Thyroid gland (tissue), 4 donors: ENCODE measurements at regions not wholly inside any gene's neighbourhood (a gene's known extent, or its start where the extent isn't known, plus 50 kb on each side); places are given as distances from the start of the nearest gene placed in this dataset.

Experiments
- POLR2A ChIP-seq, 2 donors: fragments of 450-650 bp; IDR thresholded peaks; one replicate each; pipeline ENCODE4 v1.6.1; 2017; ENCODE audit warnings: antibody characterized with exemption in 2 of 2, mild to moderate bottlenecking in 2 of 2, moderate library complexity in 1 of 2
- TF ChIP-seq, protein P1 (sequence below), 6 experiments: fragments of 200-600 bp in 3 of 6; fragments of 450-650 bp in 3 of 6; sonication (generic) in 3 of 6; IDR thresholded peaks; one replicate each; pipeline ENCODE4 v1.5.1; 2016 to 2019; ENCODE audit warnings: antibody characterized with exemption in 6 of 6, mild to moderate bottlenecking in 2 of 6, inconsistent platforms in 1 of 6, moderate library complexity in 1 of 6

DNA sequence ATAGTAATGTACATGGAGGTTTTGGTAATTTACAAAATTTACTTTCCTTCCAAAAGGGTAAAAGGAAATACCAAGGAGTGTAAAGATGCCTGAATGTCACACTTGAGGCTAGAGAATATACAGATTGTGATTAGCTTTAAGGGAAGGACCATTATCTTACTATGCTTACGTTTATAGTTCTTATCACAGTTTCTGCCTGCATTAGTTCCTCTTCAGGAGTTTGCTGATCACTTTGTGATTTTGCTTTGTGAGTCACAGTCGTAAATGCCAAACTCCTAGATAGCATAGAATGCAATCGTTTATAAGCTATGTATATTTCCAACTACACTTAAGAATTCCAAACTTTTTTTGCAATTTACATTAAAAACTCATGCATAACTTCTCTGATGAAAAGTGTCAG, 1034.6 kb downstream of the DIPK2A start:
- TF ChIP-seq, protein P1, sequence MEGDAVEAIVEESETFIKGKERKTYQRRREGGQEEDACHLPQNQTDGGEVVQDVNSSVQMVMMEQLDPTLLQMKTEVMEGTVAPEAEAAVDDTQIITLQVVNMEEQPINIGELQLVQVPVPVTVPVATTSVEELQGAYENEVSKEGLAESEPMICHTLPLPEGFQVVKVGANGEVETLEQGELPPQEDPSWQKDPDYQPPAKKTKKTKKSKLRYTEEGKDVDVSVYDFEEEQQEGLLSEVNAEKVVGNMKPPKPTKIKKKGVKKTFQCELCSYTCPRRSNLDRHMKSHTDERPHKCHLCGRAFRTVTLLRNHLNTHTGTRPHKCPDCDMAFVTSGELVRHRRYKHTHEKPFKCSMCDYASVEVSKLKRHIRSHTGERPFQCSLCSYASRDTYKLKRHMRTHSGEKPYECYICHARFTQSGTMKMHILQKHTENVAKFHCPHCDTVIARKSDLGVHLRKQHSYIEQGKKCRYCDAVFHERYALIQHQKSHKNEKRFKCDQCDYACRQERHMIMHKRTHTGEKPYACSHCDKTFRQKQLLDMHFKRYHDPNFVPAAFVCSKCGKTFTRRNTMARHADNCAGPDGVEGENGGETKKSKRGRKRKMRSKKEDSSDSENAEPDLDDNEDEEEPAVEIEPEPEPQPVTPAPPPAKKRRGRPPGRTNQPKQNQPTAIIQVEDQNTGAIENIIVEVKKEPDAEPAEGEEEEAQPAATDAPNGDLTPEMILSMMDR (IDR thresholded peaks at IDR 0.05): no peak
- TF ChIP-seq POLR2A (IDR thresholded peaks at IDR 0.05): no peak
